Activated CD8-positive, alpha-beta memory T cell treated with anti-CD3 and anti-CD28 coated beads for 24 hours (primary cell): ENCODE measurements at regions not wholly inside any gene's neighbourhood (a gene's known extent, or its start where the extent isn't known, plus 50 kb on each side); places are given as distances from the start of the nearest gene placed in this dataset.

Source experiments
- DNase-seq: peaks from one replicate; pipeline ENCODE4 v3.0.0-alpha.2; 2020

GRCh38 chr2:144593803-144594202, 73.9 kb upstream of the ZEB2 start:
- no peak for DNase-seq

- no peak for DNase-seq
Observed at GRCh38 chr2:144592500-144593256, 72.8 kb upstream of the ZEB2 start.

- no peak for DNase-seq
Observed at GRCh38 chr2:144587306-144587705, 67.4 kb upstream of the ZEB2 start.

DNA sequence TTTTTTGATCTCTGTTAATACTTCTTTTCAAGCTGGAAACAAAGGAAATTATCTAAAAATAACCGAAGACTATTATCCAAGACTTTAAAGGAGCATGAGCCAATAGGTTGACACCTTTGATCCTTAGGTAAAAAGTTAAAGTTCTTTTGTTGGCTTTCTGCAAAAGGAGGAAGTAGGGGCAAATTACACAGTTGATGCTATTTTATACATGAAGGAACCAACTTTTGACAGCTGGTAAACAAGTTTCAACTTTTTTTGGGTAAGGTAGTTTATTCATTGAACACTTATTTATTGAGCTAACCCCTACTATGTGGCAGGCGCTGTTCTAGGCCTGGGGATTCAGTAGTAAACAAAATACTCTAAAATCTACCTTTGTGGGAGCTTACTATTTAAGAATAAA, 66.6 kb upstream of the ZEB2 start:
- DNase-seq = no peak

- no peak for DNase-seq
Observed at GRCh38 chr2:144583741-144584453, 64.0 kb upstream of the ZEB2 start.

- DNase-seq = no peak
Observed at GRCh38 chr2:144583381-144583729, 63.4 kb upstream of the ZEB2 start.

DNA sequence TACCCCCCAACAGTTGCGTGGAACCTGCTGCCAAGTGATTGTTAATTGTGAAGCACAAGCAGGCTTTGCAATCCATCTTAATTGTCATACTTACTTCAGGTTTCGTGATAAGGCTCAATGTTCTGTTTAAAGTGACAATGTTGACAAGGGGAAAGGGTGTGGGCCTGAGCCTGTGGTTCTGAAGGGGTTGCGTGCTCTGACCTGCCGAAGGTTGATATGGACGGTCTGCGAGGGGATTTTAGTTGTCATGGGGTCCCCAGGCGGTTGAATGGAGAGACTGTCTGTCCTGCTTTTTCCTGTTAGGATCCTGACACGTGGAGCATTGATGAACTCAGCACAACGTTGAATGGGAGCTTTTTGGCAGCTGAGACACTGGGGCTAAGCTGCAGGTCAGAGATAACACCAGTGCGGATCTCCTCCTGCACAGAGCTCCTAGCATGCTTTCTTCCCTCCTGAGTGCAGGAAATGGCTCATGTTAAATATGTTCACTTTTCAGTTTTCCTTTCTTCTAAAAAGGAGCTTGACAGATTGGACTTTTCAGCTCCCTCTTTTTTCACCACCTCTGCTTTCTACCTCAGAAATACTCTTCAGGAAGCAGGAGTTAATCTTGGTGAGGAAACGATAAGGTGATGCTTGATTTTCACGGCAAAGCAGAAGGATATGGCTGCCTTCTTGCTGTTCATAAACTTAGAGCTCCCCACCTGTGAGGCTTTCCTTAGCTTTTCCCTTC, 62.9 kb upstream of the ZEB2 start:
- no peak for DNase-seq

- DNase-seq = no peak
Observed at GRCh38 chr2:144580521-144581161, 60.7 kb upstream of the ZEB2 start.

GRCh38 chr2:144579556-144579955, 59.6 kb upstream of the ZEB2 start:
- no peak for DNase-seq

DNA sequence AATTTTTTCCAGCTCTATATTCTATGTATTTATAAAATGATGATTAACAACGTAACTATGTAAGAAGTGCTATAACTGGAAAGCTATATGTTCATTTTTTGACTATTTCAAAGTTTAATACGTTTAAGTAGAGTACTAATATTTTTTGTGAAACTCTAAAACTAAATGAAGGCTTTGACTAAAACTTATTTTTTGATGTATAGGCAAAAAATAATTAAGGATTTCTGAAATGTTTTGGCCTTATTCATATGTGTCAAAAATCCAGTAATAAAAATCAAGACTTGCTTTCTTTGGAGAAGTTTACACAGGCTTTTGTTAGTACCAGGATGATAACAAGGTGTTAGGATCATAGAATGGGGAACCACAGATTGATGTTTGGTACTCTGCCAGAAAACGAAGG, 58.2 kb upstream of the ZEB2 start:
- no peak for DNase-seq

DNA sequence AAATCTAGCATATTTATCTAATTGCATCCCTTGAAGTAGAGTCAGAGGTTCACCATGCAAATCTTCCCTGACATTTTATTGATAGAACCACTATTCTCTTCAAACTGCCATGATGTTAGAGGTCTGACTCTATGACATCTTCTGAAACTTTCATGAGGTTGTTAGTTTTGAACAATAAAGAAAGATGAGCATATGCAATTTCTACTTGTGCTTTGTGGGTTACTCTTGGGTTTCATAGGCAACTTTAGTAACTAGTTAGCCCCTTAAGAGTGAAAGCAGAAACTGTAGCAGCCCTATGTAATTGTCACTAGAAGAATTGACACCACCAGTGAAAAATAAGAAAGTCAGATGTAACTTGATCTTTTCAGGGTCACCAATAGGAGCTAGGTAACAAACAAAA, 53.1 kb upstream of the ZEB2 start:
- no peak for DNase-seq

- DNase-seq = no peak
Observed at GRCh38 chr2:144571770-144572169, 51.9 kb upstream of the ZEB2 start.

GRCh38 chr2:144570566-144570965, 50.6 kb upstream of the ZEB2 start:
- no peak for DNase-seq
